ENCODE measurements at regions not wholly inside any gene's neighbourhood (a gene's known extent, or its start where the extent isn't known, plus 50 kb on each side); places are given as distances from the start of the nearest gene placed in this dataset.
"Not testable (repeated sequence)": the region's sequence is repeated elsewhere in the genome, so short reads cannot be mapped to it uniquely, and the experiment has no call there.

DNA sequence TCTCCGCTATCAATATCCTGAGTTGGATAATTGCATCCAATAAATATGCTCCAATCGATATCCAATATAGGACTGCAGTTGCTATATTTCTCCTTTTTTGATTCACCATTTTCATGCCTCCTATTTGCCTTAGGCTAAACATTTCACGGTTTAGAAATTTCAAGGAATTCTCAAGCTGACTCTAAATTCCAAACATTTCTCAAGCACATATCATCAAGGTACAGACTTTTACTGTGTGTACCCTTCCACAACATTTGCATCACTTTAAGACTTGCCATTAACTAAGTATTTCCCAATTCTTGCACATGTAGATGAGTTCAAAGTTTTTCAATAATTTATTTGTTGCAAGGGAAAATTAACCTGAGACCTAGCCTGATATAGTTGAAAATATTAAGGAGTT, 795.2 kb upstream of the TMPRSS15 start:
- DNase-seq (ENCODE audit: low read depth in 2 of 3, low spot score in 2 of 3): no peak

DNA sequence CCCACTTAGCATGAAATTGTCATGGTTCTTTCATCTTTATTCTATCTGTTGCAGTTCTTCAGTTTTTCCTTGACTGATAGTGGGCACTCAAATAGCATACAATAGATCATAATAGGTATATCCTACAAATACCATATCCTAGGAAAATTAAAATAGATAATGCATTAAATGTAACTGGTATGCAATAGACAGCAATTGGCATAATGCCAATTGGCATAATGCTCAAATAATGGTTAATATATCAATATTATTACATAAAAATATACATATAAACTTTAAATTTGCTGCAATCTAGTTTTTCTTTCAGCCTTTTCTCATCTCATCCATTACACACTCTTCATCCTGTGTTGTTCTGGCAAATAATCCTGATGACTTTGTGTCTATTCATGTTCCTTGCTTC, 814.6 kb upstream of the TMPRSS15 start:
- no peak for DNase-seq (ENCODE audit: low read depth in 2 of 3, low spot score in 2 of 3)

DNA sequence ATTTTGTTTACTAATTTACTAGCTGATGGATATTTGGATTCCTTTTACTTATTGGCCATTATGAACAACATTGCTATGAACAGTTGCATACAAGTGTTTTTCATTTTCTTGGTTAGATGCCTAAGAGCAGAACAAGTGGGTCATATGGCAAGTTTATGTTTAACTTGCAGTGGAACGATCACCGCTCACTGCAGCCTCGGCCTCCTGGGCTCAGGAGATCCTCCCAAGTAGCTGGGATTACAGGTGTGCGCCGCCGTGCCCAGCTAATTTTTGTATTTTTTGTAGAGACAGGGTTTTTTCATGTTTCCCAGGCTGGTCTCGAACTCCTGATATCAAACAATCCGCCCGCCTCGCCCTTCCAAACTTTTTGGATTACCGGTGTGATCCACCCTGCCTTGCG, 820.5 kb upstream of the TMPRSS15 start:
- no peak for DNase-seq (ENCODE audit: low read depth in 2 of 3, low spot score in 2 of 3)

DNA sequence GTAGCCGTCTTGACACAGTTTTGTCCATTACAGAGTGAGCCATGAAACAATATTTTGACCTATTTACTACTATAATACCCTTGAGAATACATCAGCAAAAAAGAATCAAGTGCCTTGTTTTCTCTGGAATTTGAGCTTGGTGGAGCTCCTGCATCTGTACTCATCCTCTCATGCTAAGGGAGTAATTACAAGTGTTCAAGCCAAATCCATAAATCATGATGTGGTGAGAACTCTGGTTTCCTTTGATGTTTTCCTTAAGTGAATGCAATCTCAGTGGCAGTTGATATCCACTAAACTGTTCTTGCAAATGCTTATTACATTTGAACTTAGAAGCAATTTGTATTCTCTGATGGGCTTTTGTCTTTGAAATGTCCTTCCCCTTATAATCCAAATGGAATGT, 824.6 kb upstream of the TMPRSS15 start:
- peak in 1 of 3 donors; percentile 23 for DNase-seq (ENCODE audit: low read depth in 2 of 3, low spot score in 2 of 3)

DNA sequence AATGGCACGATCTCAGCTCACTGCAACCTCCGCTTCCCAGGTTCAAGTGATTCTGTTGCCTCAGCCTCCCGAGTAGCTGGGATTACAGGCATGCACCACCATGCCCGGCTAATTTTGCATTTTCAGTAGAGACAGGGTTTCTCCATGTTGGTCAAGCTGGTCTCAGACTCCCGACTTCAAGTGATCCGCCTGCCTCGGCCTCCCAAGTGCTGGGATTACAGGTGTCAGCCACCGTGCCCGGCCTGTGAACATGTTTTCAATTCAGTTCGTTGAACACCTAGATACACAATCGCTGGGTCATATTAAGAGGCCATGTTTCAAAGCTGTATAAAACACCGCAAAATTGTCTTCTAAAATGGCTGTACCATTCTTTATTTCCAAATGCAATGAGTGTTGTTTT, 830.3 kb upstream of the TMPRSS15 start:
- not testable (repeated sequence) for DNase-seq (ENCODE audit: low read depth in 2 of 3, low spot score in 2 of 3)

DNA sequence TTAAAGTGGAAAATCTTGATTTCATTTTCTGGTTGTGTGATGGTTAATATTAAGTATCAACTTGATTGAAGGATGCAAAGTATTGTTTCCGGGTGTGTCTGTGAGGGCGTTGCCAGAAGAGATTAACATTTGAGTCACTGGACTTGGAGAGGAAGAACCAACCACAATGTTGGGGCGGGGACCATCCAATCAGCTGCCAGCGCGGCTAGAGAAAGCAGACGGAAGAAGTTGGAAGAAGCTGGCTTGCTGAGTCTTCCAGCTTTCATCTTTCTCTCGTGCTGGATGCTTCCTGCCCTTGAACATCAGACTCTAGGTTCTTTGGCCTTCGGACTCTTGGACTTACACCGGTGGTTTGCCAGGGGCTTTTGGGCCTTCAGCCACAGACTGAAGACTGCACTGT, 832.6 kb upstream of the TMPRSS15 start:
- DNase-seq (ENCODE audit: low read depth in 2 of 3, low spot score in 2 of 3): no peak

DNA sequence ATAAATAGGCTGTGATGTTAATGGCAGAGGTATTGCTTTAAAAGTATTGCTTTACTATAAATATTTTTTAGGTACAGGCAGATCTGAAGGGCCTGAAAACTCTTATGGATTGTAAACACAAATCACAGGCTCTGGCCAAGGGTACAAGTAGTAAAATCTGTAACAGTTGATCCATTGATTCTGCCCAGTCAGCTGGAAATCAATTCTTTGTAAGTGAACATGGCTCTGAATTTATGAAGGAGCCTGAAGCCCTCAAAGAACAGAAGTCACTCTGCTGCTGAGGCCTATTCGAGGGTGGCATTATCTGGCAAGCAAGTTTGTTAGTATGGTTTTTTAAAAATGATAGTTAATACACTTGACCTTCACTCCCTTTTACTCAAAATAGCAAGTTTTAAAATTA, 834.0 kb upstream of the TMPRSS15 start:
- no peak for DNase-seq (ENCODE audit: low read depth in 2 of 3, low spot score in 2 of 3)

DNA sequence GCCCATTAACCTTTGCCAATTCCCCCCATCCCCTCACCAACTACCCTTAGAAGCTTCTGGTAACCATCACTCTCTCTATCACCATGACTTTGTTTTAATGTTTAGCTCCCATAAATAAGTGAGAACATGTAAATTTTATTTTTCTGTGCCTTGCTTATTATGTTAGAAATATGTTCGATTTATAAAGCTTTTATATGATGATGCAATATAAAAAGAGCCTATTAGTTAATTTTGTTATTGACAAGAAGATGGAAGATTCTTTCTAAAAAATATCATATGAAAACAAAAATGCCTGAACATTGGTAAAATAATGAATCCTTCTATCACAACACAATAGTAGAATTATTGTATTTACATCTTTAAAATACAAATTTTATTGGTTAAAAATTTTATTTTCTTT, 836.1 kb upstream of the TMPRSS15 start:
- DNase-seq (ENCODE audit: low read depth in 2 of 3, low spot score in 2 of 3): no peak

DNA sequence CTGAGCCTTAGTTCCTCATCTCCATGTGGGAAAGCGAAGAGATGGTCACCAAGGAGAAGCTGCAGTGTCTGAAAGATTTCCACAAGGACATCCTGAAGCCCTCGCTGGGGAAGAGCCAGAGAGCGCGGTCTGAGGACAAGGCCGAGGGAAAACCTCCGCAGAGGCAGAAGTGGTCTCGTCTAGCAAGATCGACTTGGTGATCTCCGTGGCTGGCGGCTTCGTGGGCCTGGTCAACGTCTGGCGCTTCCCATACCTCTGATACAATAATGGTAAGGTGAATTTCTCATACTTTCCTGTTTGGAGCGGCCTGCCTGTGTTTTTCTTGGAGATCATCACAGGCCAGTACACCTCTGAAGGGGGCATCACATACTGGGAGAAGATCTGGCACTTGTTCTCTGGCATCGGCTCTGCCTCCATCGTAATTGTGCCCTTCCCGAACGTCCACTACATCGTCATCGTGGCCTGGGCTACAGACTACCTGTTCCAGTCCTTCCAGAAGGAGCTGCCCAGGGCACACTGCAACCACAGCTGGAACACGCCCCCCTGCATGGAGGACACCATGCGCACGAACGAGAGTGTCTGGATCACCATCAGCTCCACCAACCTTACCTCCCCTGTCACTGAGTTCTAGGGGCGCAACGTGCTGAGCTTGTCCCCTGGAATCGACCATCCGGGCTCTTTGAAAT, 841.1 kb upstream of the TMPRSS15 start:
- no peak for DNase-seq (ENCODE audit: low read depth in 2 of 3, low spot score in 2 of 3)

DNA sequence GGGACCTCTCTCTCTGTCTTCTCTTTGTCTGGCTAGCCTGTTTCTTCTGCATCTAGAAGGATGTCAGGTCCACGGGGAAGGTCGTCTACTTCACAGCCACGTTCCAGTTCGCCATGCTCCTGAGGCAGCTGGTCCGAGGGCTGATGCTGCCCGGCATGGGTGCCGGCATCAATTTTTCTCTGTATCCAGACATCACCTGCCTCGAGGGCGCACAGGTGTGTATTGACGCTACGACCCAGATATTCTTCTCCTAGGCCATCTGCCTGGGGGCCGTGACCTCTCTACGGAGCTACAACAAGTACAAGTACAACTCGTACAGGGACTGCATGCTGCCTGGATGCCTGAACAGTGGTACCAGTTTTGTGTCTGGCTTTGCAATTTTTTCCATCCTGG, 841.6 kb upstream of the TMPRSS15 start:
- DNase-seq (ENCODE audit: low read depth in 2 of 3, low spot score in 2 of 3): no peak

DNA sequence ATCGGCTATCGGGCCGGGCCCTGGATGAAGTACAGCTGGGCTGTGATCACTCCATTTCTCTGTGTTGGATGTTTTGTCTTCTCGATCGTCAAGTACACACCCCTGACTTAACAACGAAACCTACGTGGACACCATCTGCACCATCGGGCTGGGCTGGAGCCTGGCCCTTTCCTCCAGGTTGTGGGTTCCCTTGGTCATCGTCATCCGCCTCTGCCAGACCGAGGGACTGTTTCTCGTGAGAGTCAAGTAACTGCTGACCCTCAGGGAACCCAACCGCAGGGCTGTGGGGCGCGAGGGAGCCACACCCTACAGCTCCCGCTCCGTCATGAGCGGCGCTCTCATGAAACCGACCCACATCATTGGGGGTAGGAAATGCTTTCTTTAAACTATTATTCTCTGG, 842.4 kb upstream of the TMPRSS15 start:
- DNase-seq (ENCODE audit: low read depth in 2 of 3, low spot score in 2 of 3): no peak

DNA sequence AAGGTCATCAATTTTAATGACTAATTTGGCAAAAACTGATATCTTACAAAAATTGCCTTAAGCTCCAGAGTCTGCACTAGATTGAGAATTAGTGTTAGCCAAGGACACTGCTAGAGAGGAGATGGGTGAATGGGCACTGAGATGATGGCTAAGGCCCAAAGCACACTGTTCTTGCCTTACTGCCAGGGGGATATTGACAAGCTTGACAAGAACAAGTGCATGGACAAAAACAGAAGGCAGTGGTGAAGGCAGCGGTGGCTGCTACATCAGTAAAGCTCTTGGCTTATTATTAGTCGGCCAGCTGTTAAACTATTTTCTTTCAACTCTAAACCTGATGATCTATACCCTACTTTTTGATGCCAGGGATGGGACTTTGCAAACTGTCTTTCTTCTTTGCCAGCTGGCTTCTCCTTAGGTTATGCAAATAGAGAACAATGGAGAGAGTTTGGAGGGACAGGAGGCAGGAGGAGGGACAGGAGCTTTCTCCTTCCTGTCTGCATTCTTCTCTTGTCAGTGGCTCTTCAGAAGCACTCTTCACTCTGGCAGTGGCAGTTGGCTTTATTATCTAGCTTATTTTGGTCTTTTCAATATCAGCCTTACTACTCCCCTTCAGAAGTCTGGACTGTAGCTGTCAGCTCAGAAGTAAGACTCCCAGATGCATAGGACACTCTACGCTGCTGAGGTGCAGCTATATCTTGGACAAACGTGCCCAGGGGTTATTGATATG, 853.5 kb upstream of the TMPRSS15 start:
- DNase-seq (ENCODE audit: low read depth in 2 of 3, low spot score in 2 of 3): no peak

DNA sequence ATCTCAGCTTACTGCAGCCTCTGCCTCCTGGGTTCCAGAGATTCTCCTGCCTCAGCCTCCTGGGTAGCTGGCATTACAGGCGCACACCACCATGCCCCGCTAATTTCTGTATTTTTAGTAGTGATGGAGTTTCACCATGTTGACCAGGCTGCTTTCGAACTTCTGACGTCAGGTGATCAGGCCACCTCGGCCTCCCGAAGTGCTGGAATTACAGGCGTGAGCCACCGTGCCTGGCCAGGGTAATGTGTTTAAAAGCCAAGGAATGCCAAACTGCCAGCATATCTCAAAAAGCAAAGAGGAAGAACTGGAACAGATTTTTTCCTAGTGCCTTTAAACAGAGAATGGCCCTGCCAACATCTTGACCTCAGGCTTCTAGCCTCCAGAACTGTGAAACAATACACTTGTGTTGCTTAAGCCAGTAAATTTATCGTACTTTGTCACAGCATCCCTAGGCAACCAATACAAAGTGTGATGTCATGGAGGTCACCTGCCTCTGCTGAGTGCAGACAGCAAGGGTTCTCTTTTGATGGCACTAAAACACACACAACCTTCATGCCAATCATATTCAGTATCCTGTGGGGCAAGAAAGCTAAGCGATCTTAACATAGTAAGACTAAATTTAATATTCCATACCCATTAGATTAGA, 858.3 kb upstream of the TMPRSS15 start:
- no peak for DNase-seq (ENCODE audit: low read depth in 2 of 3, low spot score in 2 of 3)

DNA sequence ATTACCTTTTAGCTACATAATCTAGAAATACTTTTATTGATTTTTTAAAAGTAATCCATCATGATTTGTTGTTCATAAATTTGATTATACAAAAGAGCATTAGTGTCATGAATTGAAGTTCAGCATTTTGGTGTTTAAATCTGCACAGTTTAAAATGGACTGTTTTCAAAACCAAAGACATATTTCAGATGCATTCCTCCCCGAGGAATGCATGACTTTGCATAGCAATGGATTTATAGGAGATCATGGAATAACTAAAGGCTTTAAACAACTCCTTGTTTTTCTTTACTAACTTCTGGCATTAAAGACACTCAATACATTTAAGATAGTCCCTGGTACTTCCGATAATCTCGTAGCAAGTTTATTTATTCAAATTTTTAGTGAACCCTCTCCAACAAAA, 863.1 kb upstream of the TMPRSS15 start:
- DNase-seq (ENCODE audit: low read depth in 2 of 3, low spot score in 2 of 3): no peak

DNA sequence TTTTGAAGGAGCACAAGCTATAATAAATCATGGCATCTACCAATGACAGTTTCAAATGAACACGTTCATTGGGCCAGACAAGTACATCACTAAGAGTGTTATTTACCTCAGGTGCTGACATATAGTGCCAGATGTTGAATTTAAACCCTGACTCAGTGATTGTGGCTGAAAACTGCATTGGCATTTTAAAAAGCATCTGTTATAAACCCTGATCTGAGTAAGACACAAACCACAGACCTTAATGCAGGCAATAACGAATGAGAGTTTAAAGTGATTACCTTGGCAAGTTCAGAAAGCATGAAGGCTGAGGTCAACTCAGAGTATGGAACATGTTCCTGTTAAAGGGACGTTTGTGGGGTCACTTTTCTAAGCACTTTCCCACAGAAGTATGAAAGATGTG, 865.1 kb upstream of the TMPRSS15 start:
- DNase-seq (ENCODE audit: low read depth in 2 of 3, low spot score in 2 of 3): no peak

DNA sequence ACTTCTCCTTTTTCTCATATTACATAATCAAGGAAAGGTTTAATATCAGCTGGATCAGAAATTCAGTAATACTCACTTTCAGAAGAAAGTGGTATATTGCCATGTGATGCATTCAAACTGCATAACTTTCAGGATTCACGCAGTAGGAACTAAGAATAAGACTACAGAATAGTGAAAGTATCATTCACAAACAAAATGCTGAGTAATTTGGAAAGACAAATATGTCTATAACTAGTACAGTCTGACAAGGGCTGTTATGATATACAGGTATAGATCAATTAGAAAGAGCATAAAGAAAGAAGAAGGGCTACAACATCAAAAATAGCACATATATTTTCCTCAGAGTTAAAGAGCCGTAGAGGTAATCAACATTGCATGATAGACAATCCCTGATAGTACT, 871.5 kb upstream of the TMPRSS15 start:
- no peak for DNase-seq (ENCODE audit: low read depth in 2 of 3, low spot score in 2 of 3)

DNA sequence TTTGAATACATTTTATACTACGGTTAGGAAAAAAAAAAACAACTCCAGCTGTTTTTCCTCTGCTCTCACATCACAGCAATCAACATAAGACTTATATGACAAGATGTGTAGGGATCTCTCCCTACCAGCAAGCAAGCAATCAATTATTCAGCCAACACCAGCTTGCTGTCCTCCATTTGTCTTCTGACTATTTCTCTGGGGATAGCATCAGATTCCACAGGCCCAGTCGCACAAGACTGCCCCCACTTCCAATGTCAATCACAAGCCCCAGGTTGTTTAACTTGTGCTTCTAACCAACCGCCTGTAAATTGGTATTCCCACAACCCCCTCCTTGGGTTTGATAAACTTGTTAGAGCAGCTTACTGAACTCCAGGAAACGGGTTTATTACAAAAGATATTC, 873.1 kb upstream of the TMPRSS15 start:
- no peak for DNase-seq (ENCODE audit: low read depth in 2 of 3, low spot score in 2 of 3)

DNA sequence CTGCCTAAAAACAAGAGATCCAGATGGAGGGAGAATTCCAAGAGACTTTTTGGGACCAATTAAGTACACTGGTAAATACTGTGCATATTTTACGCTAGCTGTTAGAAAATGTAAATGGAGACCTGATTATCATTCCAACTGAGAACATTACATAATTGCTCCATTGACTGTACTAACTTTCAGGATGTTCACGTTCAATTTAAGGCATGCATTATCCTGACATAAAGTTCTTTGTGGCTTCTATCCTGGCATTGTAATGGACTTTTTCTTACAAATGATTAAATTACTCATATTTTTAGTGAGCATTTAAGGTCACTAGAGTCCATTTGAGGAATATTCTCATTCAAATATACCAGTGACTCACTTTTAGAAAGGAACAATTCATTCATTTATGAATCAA, 883.3 kb upstream of the TMPRSS15 start:
- no peak for DNase-seq (ENCODE audit: low read depth in 2 of 3, low spot score in 2 of 3)

DNA sequence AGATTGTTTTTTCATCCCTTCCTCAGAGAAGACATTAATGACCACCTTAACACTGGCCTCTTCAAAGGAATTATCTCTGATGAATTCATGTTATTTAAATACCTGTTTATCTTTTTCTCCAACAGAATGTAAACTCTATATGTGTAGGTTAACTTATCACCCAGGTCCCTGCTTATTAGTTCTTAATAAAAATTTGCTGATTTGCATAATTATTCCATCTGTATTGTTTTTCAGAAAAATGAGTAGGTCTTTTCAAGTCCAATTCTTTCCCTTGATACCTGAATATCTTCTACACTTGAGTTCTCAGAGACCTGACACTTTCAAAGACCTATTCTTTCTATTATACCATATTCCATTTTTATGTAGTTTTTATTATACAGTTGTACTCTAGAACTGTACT, 886.7 kb upstream of the TMPRSS15 start:
- DNase-seq (ENCODE audit: low read depth in 2 of 3, low spot score in 2 of 3): no peak

DNA sequence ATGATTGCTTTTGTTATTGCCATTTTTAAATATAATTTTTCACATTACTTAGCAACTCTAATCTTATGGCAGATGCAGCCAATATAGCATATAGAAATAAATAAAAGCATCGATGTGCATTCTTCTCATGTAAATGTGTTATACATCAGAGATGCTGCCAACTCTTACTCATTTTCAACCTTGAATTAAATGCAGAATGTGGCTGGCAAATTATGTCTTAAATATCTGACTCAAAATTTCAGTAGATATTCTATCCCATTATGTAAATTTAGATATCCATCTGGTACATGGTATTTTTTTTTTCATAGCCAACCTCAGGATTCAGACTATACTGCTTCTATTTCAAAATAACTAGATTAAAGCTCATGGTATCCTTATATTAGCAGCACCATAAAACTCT, 916.7 kb upstream of the TMPRSS15 start:
- no peak for DNase-seq (ENCODE audit: low read depth in 2 of 3, low spot score in 2 of 3)

DNA sequence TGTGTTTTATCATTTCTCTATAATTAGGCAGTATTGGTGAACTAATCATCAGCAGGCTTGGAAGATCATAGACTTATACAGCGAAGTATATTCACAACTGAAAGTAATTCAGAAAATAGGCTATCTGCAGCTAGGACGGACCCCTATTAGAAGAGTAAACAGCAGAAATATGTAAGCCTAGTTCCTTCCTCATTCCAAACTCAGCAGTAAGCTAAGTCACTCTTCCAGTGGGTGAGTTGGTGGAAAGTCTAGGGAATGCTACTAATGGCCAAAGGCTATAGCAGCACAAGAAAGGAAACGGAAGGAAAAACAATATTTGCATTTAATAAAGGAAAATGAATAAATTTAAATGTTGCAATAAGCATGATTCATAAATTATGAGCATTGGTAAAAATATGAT, 918.1 kb upstream of the TMPRSS15 start:
- DNase-seq (ENCODE audit: low read depth in 2 of 3, low spot score in 2 of 3): no peak

DNA sequence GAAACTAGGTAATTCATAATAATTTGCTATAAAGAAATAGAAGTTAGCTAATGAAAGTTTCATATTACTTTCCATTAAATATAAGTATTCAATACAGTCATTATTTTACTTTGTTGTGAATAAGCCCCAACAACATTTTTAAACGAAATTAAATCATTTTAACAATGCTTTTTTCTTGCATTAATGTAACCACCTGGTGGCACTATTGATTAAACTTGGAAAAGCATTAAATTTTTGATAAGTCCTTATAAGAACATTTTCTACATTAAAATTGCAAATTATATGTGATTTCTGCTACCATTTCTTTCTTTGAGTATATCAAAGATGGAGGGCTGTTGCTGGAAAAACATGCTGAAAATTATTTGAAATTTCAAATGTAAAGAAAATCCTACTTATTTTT, 918.8 kb upstream of the TMPRSS15 start:
- DNase-seq (ENCODE audit: low read depth in 2 of 3, low spot score in 2 of 3): peak in 2 of 3 donors; percentile 5 to 51
